Mammary epithelial cell (primary cell): ENCODE measurements at regions not wholly inside any gene's neighbourhood (a gene's known extent, or its start where the extent isn't known, plus 50 kb on each side); places are given as distances from the start of the nearest gene placed in this dataset.
"Not testable (repeated sequence)": the region's sequence is repeated elsewhere in the genome, so short reads cannot be mapped to it uniquely, and the experiment has no call there.

Experiments
- CTCF ChIP-seq, 2 donors: IDR thresholded peaks in 1 of 2; conservative IDR thresholded peaks in 1 of 2; 2 replicates each; pipeline ENCODE4 v1.5.1; 2011 to 2012; ENCODE audit warnings: inconsistent platforms in 2 of 2, low read length in 2 of 2, mild to moderate bottlenecking in 2 of 2, control low read depth in 1 of 2, low read depth in 1 of 2; ENCODE audit not compliant: insufficient read depth in 1 of 2; ENCODE audit errors: extremely low read depth in 1 of 2
- EZH2 ChIP-seq: IDR thresholded peaks from 2 replicates; pipeline ENCODE4 v1.6.1; 2012; ENCODE audit warnings: low read length, inconsistent platforms, borderline replicate concordance

DNA sequence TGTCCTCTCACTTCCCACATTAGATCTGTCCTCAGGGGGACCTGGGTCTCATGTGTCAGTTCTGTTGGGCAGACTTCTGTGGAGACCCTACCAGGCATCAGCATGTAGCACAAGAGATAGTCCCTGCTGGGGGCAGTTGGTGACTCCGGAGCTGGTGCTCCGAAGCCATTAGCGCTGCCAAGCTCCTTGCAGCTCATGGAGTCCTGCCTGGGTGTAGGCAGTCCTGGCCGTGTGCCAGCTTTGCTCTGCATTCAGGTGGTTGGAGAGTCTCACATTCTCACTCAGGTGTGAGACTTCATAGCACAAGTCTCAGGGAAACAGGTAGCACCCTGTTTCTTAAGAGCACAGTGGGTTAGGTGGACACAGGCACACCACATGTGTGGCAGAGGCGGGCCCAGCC is 202.3 kb downstream of the LIPI start:
- TF ChIP-seq CTCF (conservative IDR thresholded peaks at IDR 0.05 in 1 of 2, IDR thresholded peaks at IDR 0.05 in 1 of 2; ENCODE audit: extremely low read depth in 1 of 2, insufficient read depth in 1 of 2, low read depth in 1 of 2, low read length in 2 of 2); EZH2: not testable (repeated sequence)
